ENCODE measurements at regions not wholly inside any gene's neighbourhood (a gene's known extent, or its start where the extent isn't known, plus 50 kb on each side); places are given as distances from the start of the nearest gene placed in this dataset.
A peak's percentile ranks its signal among the peaks of the same experiment; 100 is the strongest.
"Not testable (repeated sequence)": the region's sequence is repeated elsewhere in the genome, so short reads cannot be mapped to it uniquely, and the experiment has no call there.

GRCh38 chr1:196108990-196109389 is 499.2 kb downstream of the KCNT2 start:
- not testable (repeated sequence) for H2AFZ ChIP-seq (ENCODE audit: insufficient read depth, low read length, poor library complexity); H4K91ac ChIP-seq (ENCODE audit: low read depth, low read length); H3K27me3 ChIP-seq (ENCODE audit: insufficient read depth, low read length); H4K8ac ChIP-seq (ENCODE audit: low read depth, low read length); H3K79me1 ChIP-seq (ENCODE audit: low read length); H2BK120ac ChIP-seq (ENCODE audit: insufficient read depth, low read length, poor library complexity); H2BK12ac ChIP-seq (ENCODE audit: low read length); H3K9ac ChIP-seq (ENCODE audit: low read length); H3K23ac ChIP-seq (ENCODE audit: low read length); H3K27ac ChIP-seq (ENCODE audit: low read depth, low read length); H3K79me2 ChIP-seq (ENCODE audit: control insufficient read depth, insufficient read depth, low read length, poor library complexity); H3K4me2 ChIP-seq (ENCODE audit: low read length); H3K4me3 ChIP-seq (ENCODE audit: low read depth, low read length); H2AK5ac ChIP-seq (ENCODE audit: low read length); H3K4me1 ChIP-seq (ENCODE audit: control insufficient read depth in 1 of 2, insufficient read depth in 2 of 2, low read length in 2 of 2); H3K18ac ChIP-seq (ENCODE audit: low read length); H3K14ac ChIP-seq (ENCODE audit: low read length); H2BK5ac ChIP-seq (ENCODE audit: low read depth, low read length, poor library complexity); H3K9me3 ChIP-seq (ENCODE audit: insufficient read depth, low read depth, low read length); H4K12ac ChIP-seq (ENCODE audit: low read depth, low read length); H3K4ac ChIP-seq (ENCODE audit: low read depth, low read length); H3K36me3 ChIP-seq (ENCODE audit: control insufficient read depth in 1 of 2, insufficient read depth in 2 of 2, low read length in 2 of 2)
- DNase-seq, result peak; percentile 47 to 87
- WGBS (ENCODE audit: extremely low coverage, insufficient coverage, insufficient read length), result no CpG with 5 or more reads among the region's 5 CpGs

GRCh38 chr1:196105901-196106300 is 502.3 kb downstream of the KCNT2 start:
- Histone ChIP-seq H3K4ac (ENCODE audit: low read depth, low read length) (no peak overlapping the region), H2BK5ac (ENCODE audit: low read depth, low read length, poor library complexity) (no peak overlapping the region), H3K27me3 (ENCODE audit: insufficient read depth, low read length) (no peaks in the 10 kb centered on the region), H3K14ac (ENCODE audit: low read length) (no peak overlapping the region), H3K79me2 (ENCODE audit: control insufficient read depth, insufficient read depth, low read length, poor library complexity) (no peaks in the 10 kb centered on the region), H3K18ac (ENCODE audit: low read length) (no peak overlapping the region), H3K27ac (ENCODE audit: low read depth, low read length) (no peak overlapping the region), H3K79me1 (ENCODE audit: low read length) (no peaks in the 10 kb centered on the region), H3K23ac (ENCODE audit: low read length) (no peak overlapping the region), H2AFZ (ENCODE audit: insufficient read depth, low read length, poor library complexity) (no peak overlapping the region), H4K12ac (ENCODE audit: low read depth, low read length) (no peak overlapping the region), H3K4me1 (ENCODE audit: control insufficient read depth in 1 of 2, insufficient read depth in 2 of 2, low read length in 2 of 2) (no peaks in the 10 kb centered on the region), H3K9ac (ENCODE audit: low read length) (no peak overlapping the region), H3K36me3 (ENCODE audit: control insufficient read depth in 1 of 2, insufficient read depth in 2 of 2, low read length in 2 of 2) (no peaks in the 10 kb centered on the region), H4K91ac (ENCODE audit: low read depth, low read length) (no peak overlapping the region), H2BK120ac (ENCODE audit: insufficient read depth, low read length, poor library complexity) (no peak overlapping the region), H3K4me3 (ENCODE audit: low read depth, low read length) (no peak overlapping the region), H2AK5ac (ENCODE audit: low read length) (no peak overlapping the region), H4K8ac (ENCODE audit: low read depth, low read length) (no peak overlapping the region), H2BK12ac (ENCODE audit: low read length) (no peak overlapping the region), H3K4me2 (ENCODE audit: low read length) (no peak overlapping the region), H3K9me3 (ENCODE audit: insufficient read depth, low read depth, low read length) (no peaks in the 10 kb centered on the region)
- peak in 1 of 2 donors; percentile 50 for DNase-seq
- WGBS (ENCODE audit: extremely low coverage, insufficient coverage, insufficient read length), result no CpG with 5 or more reads among the region's 3 CpGs

- Histone ChIP-seq H4K12ac (ENCODE audit: low read depth, low read length) (no peak overlapping the region), H4K8ac (ENCODE audit: low read depth, low read length) (no peak overlapping the region), H2AFZ (ENCODE audit: insufficient read depth, low read length, poor library complexity) (no peak overlapping the region), H3K4ac (ENCODE audit: low read depth, low read length) (no peak overlapping the region), H3K4me1 (ENCODE audit: control insufficient read depth in 1 of 2, insufficient read depth in 2 of 2, low read length in 2 of 2) (no peaks in the 10 kb centered on the region), H3K23ac (ENCODE audit: low read length) (no peak overlapping the region), H3K18ac (ENCODE audit: low read length) (no peak overlapping the region), H3K9me3 (ENCODE audit: insufficient read depth, low read depth, low read length) (peaks cover 2% of the 10 kb centered on the region), H3K4me3 (ENCODE audit: low read depth, low read length) (no peak overlapping the region), H3K9ac (ENCODE audit: low read length) (no peak overlapping the region), H3K36me3 (ENCODE audit: control insufficient read depth in 1 of 2, insufficient read depth in 2 of 2, low read length in 2 of 2) (no peaks in the 10 kb centered on the region), H3K14ac (ENCODE audit: low read length) (no peak overlapping the region), H2AK5ac (ENCODE audit: low read length) (no peak overlapping the region), H2BK12ac (ENCODE audit: low read length) (no peak overlapping the region), H3K4me2 (ENCODE audit: low read length) (no peak overlapping the region), H3K27ac (ENCODE audit: low read depth, low read length) (no peak overlapping the region), H2BK5ac (ENCODE audit: low read depth, low read length, poor library complexity) (no peak overlapping the region), H3K79me2 (ENCODE audit: control insufficient read depth, insufficient read depth, low read length, poor library complexity) (no peaks in the 10 kb centered on the region), H4K91ac (ENCODE audit: low read depth, low read length) (no peak overlapping the region), H3K79me1 (ENCODE audit: low read length) (no peaks in the 10 kb centered on the region), H2BK120ac (ENCODE audit: insufficient read depth, low read length, poor library complexity) (no peak overlapping the region), H3K27me3 (ENCODE audit: insufficient read depth, low read length) (no peaks in the 10 kb centered on the region)
- no peak for DNase-seq
- no CpG with 5 or more reads among the region's 1 CpG for WGBS (ENCODE audit: extremely low coverage, insufficient coverage, insufficient read length)
Measured at GRCh38 chr1:196102826-196103225, 505.4 kb downstream of the KCNT2 start.

- H2AK5ac ChIP-seq (ENCODE audit: low read length), result no peak overlapping the region
- no peak overlapping the region for H3K4me3 ChIP-seq (ENCODE audit: low read depth, low read length)
- H4K12ac ChIP-seq (ENCODE audit: low read depth, low read length), result no peak overlapping the region
- H3K79me2 ChIP-seq (ENCODE audit: control insufficient read depth, insufficient read depth, low read length, poor library complexity), result no peaks in the 10 kb centered on the region
- H3K4me1 ChIP-seq (ENCODE audit: control insufficient read depth in 1 of 2, insufficient read depth in 2 of 2, low read length in 2 of 2), result no peaks in the 10 kb centered on the region
- DNase-seq, result no peak
- H2BK120ac ChIP-seq (ENCODE audit: insufficient read depth, low read length, poor library complexity), result no peak overlapping the region
- no peak overlapping the region for H2AFZ ChIP-seq (ENCODE audit: insufficient read depth, low read length, poor library complexity)
- no peak overlapping the region for H3K14ac ChIP-seq (ENCODE audit: low read length)
- H4K8ac ChIP-seq (ENCODE audit: low read depth, low read length), result no peak overlapping the region
- no peak overlapping the region for H4K91ac ChIP-seq (ENCODE audit: low read depth, low read length)
- no peak overlapping the region for H3K4ac ChIP-seq (ENCODE audit: low read depth, low read length)
- no peaks in the 10 kb centered on the region for H3K36me3 ChIP-seq (ENCODE audit: control insufficient read depth in 1 of 2, insufficient read depth in 2 of 2, low read length in 2 of 2)
- no peaks in the 10 kb centered on the region for H3K79me1 ChIP-seq (ENCODE audit: low read length)
- H3K9me3 ChIP-seq (ENCODE audit: insufficient read depth, low read depth, low read length), result peaks cover 2% of the 10 kb centered on the region
- H3K27ac ChIP-seq (ENCODE audit: low read depth, low read length), result no peak overlapping the region
- H3K9ac ChIP-seq (ENCODE audit: low read length), result no peak overlapping the region
- no peak overlapping the region for H2BK5ac ChIP-seq (ENCODE audit: low read depth, low read length, poor library complexity)
- no peak overlapping the region for H3K18ac ChIP-seq (ENCODE audit: low read length)
- H3K4me2 ChIP-seq (ENCODE audit: low read length), result no peak overlapping the region
- no peak overlapping the region for H2BK12ac ChIP-seq (ENCODE audit: low read length)
- no peak overlapping the region for H3K23ac ChIP-seq (ENCODE audit: low read length)
- no peaks in the 10 kb centered on the region for H3K27me3 ChIP-seq (ENCODE audit: insufficient read depth, low read length)
Measured at GRCh38 chr1:196098000-196098399, 510.2 kb downstream of the KCNT2 start.
